OCI-LY3 (cell line): ENCODE measurements at regions not wholly inside any gene's neighbourhood (a gene's known extent, or its start where the extent isn't known, plus 50 kb on each side); places are given as distances from the start of the nearest gene placed in this dataset.

ENCODE experiments used
- EZH2phosphoT487 ChIP-seq: fragments of 200-600 bp; shearing (Covaris generic); IDR thresholded peaks from 2 replicates; pipeline ENCODE4 v1.6.1; 2018; ENCODE audit warnings: antibody characterized with exemption, mixed run types, low read depth
- TF ChIP-seq, protein P1 (sequence below): fragments of 200-600, 300-600 bp; sonication (generic); IDR thresholded peaks from 2 replicates; pipeline ENCODE4 v1.5.1; 2014; ENCODE audit warnings: antibody characterized with exemption, low read length, low read depth

DNA sequence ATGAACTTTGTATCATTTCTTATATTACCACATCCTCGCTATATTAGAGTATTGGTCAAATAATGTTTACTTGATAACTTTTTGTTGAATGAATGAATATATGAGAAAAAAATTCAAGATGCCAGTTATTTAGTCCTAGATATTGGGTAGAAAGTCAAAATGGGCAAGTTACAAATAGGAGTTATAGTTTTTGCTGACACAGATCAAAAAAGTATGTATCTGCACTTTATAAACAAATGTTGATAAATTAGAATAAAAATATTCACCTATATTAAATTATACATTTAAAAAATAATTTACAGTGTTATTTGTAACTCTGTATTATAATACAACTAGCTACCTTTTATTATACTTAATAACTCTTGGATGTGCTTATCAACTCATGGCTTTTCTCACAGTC, 57.8 kb upstream of the NDST4 start:
- TF ChIP-seq, protein P1, sequence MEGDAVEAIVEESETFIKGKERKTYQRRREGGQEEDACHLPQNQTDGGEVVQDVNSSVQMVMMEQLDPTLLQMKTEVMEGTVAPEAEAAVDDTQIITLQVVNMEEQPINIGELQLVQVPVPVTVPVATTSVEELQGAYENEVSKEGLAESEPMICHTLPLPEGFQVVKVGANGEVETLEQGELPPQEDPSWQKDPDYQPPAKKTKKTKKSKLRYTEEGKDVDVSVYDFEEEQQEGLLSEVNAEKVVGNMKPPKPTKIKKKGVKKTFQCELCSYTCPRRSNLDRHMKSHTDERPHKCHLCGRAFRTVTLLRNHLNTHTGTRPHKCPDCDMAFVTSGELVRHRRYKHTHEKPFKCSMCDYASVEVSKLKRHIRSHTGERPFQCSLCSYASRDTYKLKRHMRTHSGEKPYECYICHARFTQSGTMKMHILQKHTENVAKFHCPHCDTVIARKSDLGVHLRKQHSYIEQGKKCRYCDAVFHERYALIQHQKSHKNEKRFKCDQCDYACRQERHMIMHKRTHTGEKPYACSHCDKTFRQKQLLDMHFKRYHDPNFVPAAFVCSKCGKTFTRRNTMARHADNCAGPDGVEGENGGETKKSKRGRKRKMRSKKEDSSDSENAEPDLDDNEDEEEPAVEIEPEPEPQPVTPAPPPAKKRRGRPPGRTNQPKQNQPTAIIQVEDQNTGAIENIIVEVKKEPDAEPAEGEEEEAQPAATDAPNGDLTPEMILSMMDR = no peak
- TF ChIP-seq EZH2phosphoT487 = no peak
